Vagina (tissue), 2 donors: ENCODE measurements at regions not wholly inside any gene's neighbourhood (a gene's known extent, or its start where the extent isn't known, plus 50 kb on each side); places are given as distances from the start of the nearest gene placed in this dataset.

ENCODE experiments used
- DNase-seq, 2 donors: peaks; one replicate each; pipeline ENCODE4 v3.0.0-alpha.2; 2017; ENCODE audit errors: extremely low spot score in 2 of 2
- H3K27ac ChIP-seq: fragments of 200-600 bp; sonication (generic); one replicate; pipeline ENCODE4 v1.5.1; 2019
- H3K27me3 ChIP-seq: fragments of 200-600 bp; sonication (generic); one replicate; pipeline ENCODE4 v1.5.1; 2019
- H3K36me3 ChIP-seq, 2 donors: fragments of 200-600 bp; sonication (generic); one replicate each; pipeline ENCODE4 v1.5.1; 2017 to 2019
- H3K4me1 ChIP-seq: fragments of 200-600 bp; sonication (generic); one replicate; pipeline ENCODE4 v1.5.1; 2019
- H3K4me3 ChIP-seq, 2 donors: fragments of 200-600 bp; sonication (generic); 1 replicate in 1 of 2; 2 replicates in 1 of 2; pipeline ENCODE4 v1.5.1; 2016 to 2019
- H3K9me3 ChIP-seq: fragments of 200-600 bp; sonication (generic); one replicate; pipeline ENCODE4 v1.5.1; 2019
- POLR2A ChIP-seq, 2 donors: fragments of 450-650 bp; IDR thresholded peaks; one replicate each; pipeline ENCODE4 v1.6.1; 2017; ENCODE audit warnings: antibody characterized with exemption in 2 of 2, mild to moderate bottlenecking in 2 of 2, moderate library complexity in 2 of 2
- POLR2AphosphoS5 ChIP-seq, 2 donors: sonication (generic); formaldehyde crosslinking; IDR thresholded peaks; one replicate each; pipeline ENCODE4 v1.9.0; 2017; ENCODE audit warnings: antibody characterized with exemption in 2 of 2, mild to moderate bottlenecking in 2 of 2, low read depth in 1 of 2; ENCODE audit not compliant: insufficient read depth in 1 of 2
- intact Hi-C: fragments of 100-400 bp; cut with DNase I; formaldehyde crosslinking; loops from one replicate; pipeline ENCODE4 v1.15.1; 2023
- TF ChIP-seq, protein P1 (sequence below), 3 experiments: fragments of 450-650 bp in 2 of 3; fragments of 200-600 bp in 1 of 3; sonication (generic) in 1 of 3; IDR thresholded peaks; one replicate each; pipeline ENCODE4 v1.5.1; 2017 to 2019; ENCODE audit warnings: antibody characterized with exemption in 3 of 3, mild to moderate bottlenecking in 2 of 3, moderate library complexity in 2 of 3

GRCh38 chr11:29002816-29003215 lies 894.6 kb downstream of the METTL15 start:
- intact Hi-C loops: no loop called here
- TF ChIP-seq POLR2A (IDR thresholded peaks at IDR 0.05) (no peak), POLR2AphosphoS5 (IDR thresholded peaks at IDR 0.05; ENCODE audit: insufficient read depth in 1 of 2, low read depth in 1 of 2) (no peak)
- TF ChIP-seq, protein P1, sequence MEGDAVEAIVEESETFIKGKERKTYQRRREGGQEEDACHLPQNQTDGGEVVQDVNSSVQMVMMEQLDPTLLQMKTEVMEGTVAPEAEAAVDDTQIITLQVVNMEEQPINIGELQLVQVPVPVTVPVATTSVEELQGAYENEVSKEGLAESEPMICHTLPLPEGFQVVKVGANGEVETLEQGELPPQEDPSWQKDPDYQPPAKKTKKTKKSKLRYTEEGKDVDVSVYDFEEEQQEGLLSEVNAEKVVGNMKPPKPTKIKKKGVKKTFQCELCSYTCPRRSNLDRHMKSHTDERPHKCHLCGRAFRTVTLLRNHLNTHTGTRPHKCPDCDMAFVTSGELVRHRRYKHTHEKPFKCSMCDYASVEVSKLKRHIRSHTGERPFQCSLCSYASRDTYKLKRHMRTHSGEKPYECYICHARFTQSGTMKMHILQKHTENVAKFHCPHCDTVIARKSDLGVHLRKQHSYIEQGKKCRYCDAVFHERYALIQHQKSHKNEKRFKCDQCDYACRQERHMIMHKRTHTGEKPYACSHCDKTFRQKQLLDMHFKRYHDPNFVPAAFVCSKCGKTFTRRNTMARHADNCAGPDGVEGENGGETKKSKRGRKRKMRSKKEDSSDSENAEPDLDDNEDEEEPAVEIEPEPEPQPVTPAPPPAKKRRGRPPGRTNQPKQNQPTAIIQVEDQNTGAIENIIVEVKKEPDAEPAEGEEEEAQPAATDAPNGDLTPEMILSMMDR (IDR thresholded peaks at IDR 0.05): no peak
- Histone ChIP-seq H3K4me3 (no peak overlapping the region), H3K9me3 (no peaks in the 10 kb centered on the region), H3K27me3 (no peaks in the 10 kb centered on the region), H3K36me3 (no peaks in the 10 kb centered on the region), H3K4me1 (no peaks in the 10 kb centered on the region), H3K27ac (no peak overlapping the region)
- no peak for DNase-seq

GRCh38 chr11:28999620-29000019 lies 891.4 kb downstream of the METTL15 start:
- no peaks in the 10 kb centered on the region for H3K4me1 ChIP-seq
- H3K36me3 ChIP-seq: no peaks in the 10 kb centered on the region
- TF ChIP-seq POLR2A (IDR thresholded peaks at IDR 0.05) (no peak), POLR2AphosphoS5 (IDR thresholded peaks at IDR 0.05; ENCODE audit: insufficient read depth in 1 of 2, low read depth in 1 of 2) (no peak)
- TF ChIP-seq, protein P1 (IDR thresholded peaks at IDR 0.05): no peak
- H3K27me3 ChIP-seq: no peaks in the 10 kb centered on the region
- DNase-seq: no peak
- no peak overlapping the region for H3K27ac ChIP-seq
- intact Hi-C loops: no loop called here
- H3K4me3 ChIP-seq: no peak overlapping the region
- no peaks in the 10 kb centered on the region for H3K9me3 ChIP-seq

DNA sequence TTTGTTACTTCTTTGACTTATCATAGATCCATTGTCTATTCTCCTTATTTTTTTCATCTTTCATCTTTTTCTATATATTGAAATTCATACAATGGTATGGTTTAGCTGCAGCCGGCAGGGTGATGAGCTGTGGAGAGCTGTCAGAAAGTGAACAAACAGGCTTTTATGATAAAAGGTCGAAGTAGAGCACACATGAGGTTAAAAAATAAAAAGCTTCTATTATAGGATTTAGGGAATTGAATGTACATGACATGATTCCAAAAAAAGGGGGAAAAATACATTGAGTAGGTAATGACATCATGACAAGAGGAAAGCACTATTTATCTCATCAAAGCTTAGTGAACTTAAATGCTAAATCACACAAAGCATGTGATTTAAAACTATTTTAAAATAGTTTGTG lies 884.8 kb downstream of the METTL15 start:
- H3K4me1 ChIP-seq: no peaks in the 10 kb centered on the region
- TF ChIP-seq, protein P1 (IDR thresholded peaks at IDR 0.05): no peak
- TF ChIP-seq POLR2AphosphoS5 (IDR thresholded peaks at IDR 0.05; ENCODE audit: insufficient read depth in 1 of 2, low read depth in 1 of 2): no peak
- no peak for TF ChIP-seq POLR2A (IDR thresholded peaks at IDR 0.05)
- H3K27ac ChIP-seq: no peak overlapping the region
- H3K9me3 ChIP-seq: no peaks in the 10 kb centered on the region
- H3K4me3 ChIP-seq: no peak overlapping the region
- no peak for DNase-seq
- no peaks in the 10 kb centered on the region for H3K36me3 ChIP-seq
- no peaks in the 10 kb centered on the region for H3K27me3 ChIP-seq
- intact Hi-C loops: no loop called here

DNA sequence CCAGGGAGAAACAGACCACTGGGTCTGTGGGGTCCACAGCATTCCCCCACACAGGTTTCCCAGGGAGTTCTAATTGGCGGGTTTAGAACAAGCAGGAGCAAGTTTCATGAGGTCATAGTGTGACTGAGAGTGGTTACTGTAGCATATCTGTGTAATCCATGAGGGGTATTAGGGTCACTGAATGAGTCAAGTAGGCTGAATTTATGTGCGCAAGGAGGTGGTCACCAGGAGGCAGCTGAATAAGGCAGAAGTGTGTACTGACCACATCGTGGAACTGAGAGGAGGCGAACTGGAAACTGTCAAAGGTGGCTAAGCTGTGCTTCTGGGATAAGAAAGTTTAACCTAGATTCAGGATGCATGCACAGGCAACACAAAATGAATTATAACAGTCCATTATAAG lies 876.0 kb downstream of the METTL15 start:
- no peaks in the 10 kb centered on the region for H3K9me3 ChIP-seq
- TF ChIP-seq POLR2AphosphoS5 (IDR thresholded peaks at IDR 0.05; ENCODE audit: insufficient read depth in 1 of 2, low read depth in 1 of 2) (no peak), POLR2A (IDR thresholded peaks at IDR 0.05) (no peak)
- TF ChIP-seq, protein P1 (IDR thresholded peaks at IDR 0.05): no peak
- H3K27ac ChIP-seq: no peak overlapping the region
- no peak overlapping the region for H3K4me3 ChIP-seq
- H3K36me3 ChIP-seq: no peaks in the 10 kb centered on the region
- no peaks in the 10 kb centered on the region for H3K27me3 ChIP-seq
- intact Hi-C loops: no loop called here
- no peak for DNase-seq
- H3K4me1 ChIP-seq: no peaks in the 10 kb centered on the region

DNA sequence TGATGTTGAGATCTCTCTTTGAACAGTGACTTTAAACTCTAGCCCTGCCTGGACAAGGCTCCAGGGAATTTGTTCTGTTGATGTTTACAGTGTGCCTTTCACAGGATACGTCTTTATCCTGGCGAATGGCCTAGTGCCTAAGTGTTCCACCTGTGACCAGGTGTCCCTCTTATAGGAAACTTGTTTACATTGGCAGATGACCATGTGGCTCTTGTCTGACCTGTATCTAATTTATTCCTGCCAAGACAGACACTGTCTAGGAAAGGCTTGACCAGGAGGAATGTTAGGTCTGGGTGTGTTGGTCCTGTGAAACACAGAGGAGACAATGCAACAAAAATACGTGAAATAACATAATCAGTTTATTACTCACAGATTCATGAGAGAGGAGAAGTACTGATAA lies 875.6 kb downstream of the METTL15 start:
- Histone ChIP-seq H3K36me3 (no peaks in the 10 kb centered on the region), H3K27ac (no peak overlapping the region), H3K9me3 (no peaks in the 10 kb centered on the region), H3K4me3 (no peak overlapping the region), H3K4me1 (no peaks in the 10 kb centered on the region), H3K27me3 (no peaks in the 10 kb centered on the region)
- TF ChIP-seq POLR2AphosphoS5 (IDR thresholded peaks at IDR 0.05; ENCODE audit: insufficient read depth in 1 of 2, low read depth in 1 of 2) (no peak), POLR2A (IDR thresholded peaks at IDR 0.05) (no peak)
- TF ChIP-seq, protein P1 (IDR thresholded peaks at IDR 0.05): no peak
- DNase-seq: no peak
- intact Hi-C loops: no loop called here
